ENCODE measurements at regions not wholly inside any gene's neighbourhood (a gene's known extent, or its start where the extent isn't known, plus 50 kb on each side); places are given as distances from the start of the nearest gene placed in this dataset.

- Histone ChIP-seq H2AFZ (ENCODE audit: low read length) (peak overlapping the region; percentile 98), H3K4me2 (ENCODE audit: insufficient read depth in 1 of 2, low read depth in 2 of 2, low read length in 2 of 2) (peak overlapping the region in 1 of 2 experiments; percentile 22; a peak in 2 of 4 replicates)
- FAIRE-seq = no peak
Measured at GRCh38 chr3:181075098-181075497, 85.6 kb upstream of the DNAJC19 start.

More at GRCh38 chr3:181075098-181075497, 85.6 kb upstream of the DNAJC19 start:
- H2BK120ac ChIP-seq (replicated peaks; ENCODE audit: low read depth, low read length) = no peak overlapping the region
- no peak overlapping the region for H2BK15ac ChIP-seq (ENCODE audit: low read length)
- no peak overlapping the region; the same call in 1 of the 2 replicates for H3K18ac ChIP-seq (ENCODE audit: extremely low read depth, low read length)
- no peak overlapping the region for H3K27ac ChIP-seq (ENCODE audit: low read depth, low read length)
- no peak overlapping the region for H3K14ac ChIP-seq (ENCODE audit: insufficient read length)
- no peak overlapping the region for H3K9ac ChIP-seq (replicated peaks in 1 of 4; ENCODE audit: extremely low read depth in 1 of 4, low read depth in 3 of 4, low read length in 3 of 4)
- peak in 1 of 2 experiments; percentile 10; a peak in 1 of 4 replicates for TF ChIP-seq RAD21 (IDR thresholded peaks at IDR 0.05 in 1 of 2, conservative IDR thresholded peaks at IDR 0.05 in 1 of 2; ENCODE audit: low read depth in 2 of 2, low read length in 2 of 2)
- no peak for TF ChIP-seq TCF12 (IDR thresholded peaks at IDR 0.05; ENCODE audit: low read depth, low read length)
- H3K4me3 ChIP-seq (ENCODE audit: extremely low read depth in 1 of 4, insufficient read depth in 2 of 4, low read depth in 3 of 4, low read length in 4 of 4) = 0 out of 8 replicates have a peak overlapping the region, but pooled peaks of 1 of the 4 experiments have one; percentile 2
- no peaks in the 10 kb centered on the region for H4K20me1 ChIP-seq (replicated peaks in 1 of 2; ENCODE audit: control insufficient read depth in 1 of 2, insufficient read depth in 2 of 2, low read length in 2 of 2)
- no peaks in the 10 kb centered on the region for H3K79me2 ChIP-seq (ENCODE audit: control insufficient read depth in 1 of 2, insufficient read depth in 2 of 2, low read length in 2 of 2)
- DNase-seq (ENCODE audit: low read depth in 1 of 2, low spot score in 2 of 2) = no peak
- no peaks in the 10 kb centered on the region for H3K23me2 ChIP-seq (ENCODE audit: low read depth, low read length)
- no peak overlapping the region for H4K91ac ChIP-seq (replicated peaks; ENCODE audit: insufficient read length, low read length)
- no peak overlapping the region for H2AK5ac ChIP-seq (ENCODE audit: low read depth, low read length)
- no peaks in the 10 kb centered on the region for H3K27me3 ChIP-seq (replicated peaks in 1 of 4; ENCODE audit: control insufficient read depth in 3 of 4, extremely low read depth in 1 of 4, insufficient read depth in 3 of 4, low read length in 3 of 4)
- ChIA-PET CTCF (ENCODE audit: partially characterized antibody) (no interaction called here), POLR2A (ENCODE audit: partially characterized antibody) (no interaction called here)
- H3K4ac ChIP-seq (replicated peaks; ENCODE audit: insufficient read length, low read depth, low read length) = no peak overlapping the region
- WGBS, 2 experiments (ENCODE audit: extremely low coverage in 1 of 2, insufficient coverage in 1 of 2, insufficient read length in 1 of 2, insufficient replicate concordance in 2 of 2, low coverage in 1 of 2, low lambda C conversion rate in 2 of 2, missing lambda C conversion rate in 1 of 2) = 100% methylated on average over 1 of the region's 1 CpG; no CpG with 5 or more reads in 1 of the 2 experiments
- H3K4me1 ChIP-seq (replicated peaks in 1 of 4; ENCODE audit: control insufficient read depth in 3 of 4, insufficient read depth in 4 of 4, low read length in 3 of 4) = peaks cover 0 to 12% (median 4%) of the 10 kb centered on the region in 4 experiments; a peak in 4 of 7 replicates
- H2BK20ac ChIP-seq (ENCODE audit: low read length) = 0 out of 2 replicates have a peak overlapping the region, but pooled peaks have one; percentile 18
- H3K9me3 ChIP-seq (ENCODE audit: insufficient read depth in 2 of 2, low read depth in 1 of 2, low read length in 1 of 2) = no peaks in the 10 kb centered on the region
- H3K36me3 ChIP-seq (ENCODE audit: control insufficient read depth in 2 of 4, insufficient read depth in 4 of 4, low read length in 3 of 4) = no peaks in the 10 kb centered on the region
- no peak overlapping the region for H2BK5ac ChIP-seq (ENCODE audit: low read depth, low read length)
- H3K23ac ChIP-seq (ENCODE audit: insufficient read length) = no peak overlapping the region
- no peaks in the 10 kb centered on the region for H3K79me1 ChIP-seq (ENCODE audit: low read depth, low read length)
- 0 out of 2 replicates have a peak overlapping the region, but pooled peaks have one; percentile 39 for H2BK12ac ChIP-seq (ENCODE audit: low read depth, low read length)
- no peak overlapping the region for H4K5ac ChIP-seq (ENCODE audit: insufficient read length, low read depth, low read length)
- no peak overlapping the region; the same call in 1 of the 2 replicates for H4K8ac ChIP-seq (ENCODE audit: extremely low read depth, insufficient read depth, low read length)
- no peak overlapping the region for H3K56ac ChIP-seq (replicated peaks; ENCODE audit: insufficient read length, low read depth, low read length)
